T-cell (primary cell): ENCODE measurements at regions not wholly inside any gene's neighbourhood (a gene's known extent, or its start where the extent isn't known, plus 50 kb on each side); places are given as distances from the start of the nearest gene placed in this dataset.
"Not testable (repeated sequence)": the region's sequence is repeated elsewhere in the genome, so short reads cannot be mapped to it uniquely, and the experiment has no call there.

Experiments
- ATAC-seq, 4 experiments: fragments of 200-7000 bp in 3 of 4; fragments of 150-1000 bp in 1 of 4; cut with Tn5 transposase; replicated peaks in 1 of 4; 1 replicate in 3 of 4; 2 replicates in 1 of 4; pipeline ENCODE4 v1.10.0; 2021; ENCODE audit warnings: moderate library complexity in 3 of 4, mild to moderate bottlenecking in 2 of 4, moderate number of reproducible peaks in 1 of 4
- CTCF ChIA-PET, 2 donors: fragments of 300-600 bp; sonication (Branson Sonifier 250); formaldehyde crosslinking; loops; one replicate each; lab custom pipeline; 2022; ENCODE audit warnings: antibody characterized with exemption in 2 of 2; lab: Charles Lee
- POLR2A ChIA-PET, 2 donors: fragments of 300-600 bp; sonication (Branson Sonifier 250); formaldehyde crosslinking; loops; one replicate each; lab custom pipeline; 2022; ENCODE audit warnings: antibody characterized with exemption in 2 of 2; lab: Charles Lee
- DNase-seq, 35 experiments: peaks; one replicate each; pipeline versions ENCODE4 v3.0.0 to v3.0.0-alpha.2; 2013 to 2023
- H3K27ac ChIP-seq: one replicate; pipeline ENCODE4 v1.5.1; 2013; ENCODE audit warnings: low read length
- H3K27me3 ChIP-seq, 2 experiments: replicated peaks in 1 of 2; 1 replicate in 1 of 2; 2 replicates in 1 of 2; pipeline versions ENCODE4 v1.6.1 to v1.7.0; 2013; ENCODE audit warnings: low read length in 1 of 2, mixed read lengths in 1 of 2; ENCODE audit not compliant: control insufficient read depth in 2 of 2, insufficient read depth in 2 of 2; ENCODE audit errors: extremely low read depth in 1 of 2
- H3K36me3 ChIP-seq, 2 donors: 1 replicate in 1 of 2; 2 replicates in 1 of 2; pipeline versions ENCODE4 v1.6.1 to v1.7.0; 2013; ENCODE audit warnings: low read length in 1 of 2; ENCODE audit not compliant: control insufficient read depth in 2 of 2, insufficient read depth in 1 of 2; ENCODE audit errors: extremely low read depth in 1 of 2
- H3K4me1 ChIP-seq, 2 experiments: 1 replicate in 1 of 2; 2 replicates in 1 of 2; pipeline versions ENCODE4 v1.6.1 to v1.7.0; 2013; ENCODE audit warnings: low read length in 2 of 2, mixed read lengths in 1 of 2; ENCODE audit not compliant: insufficient read depth in 2 of 2, control insufficient read depth in 1 of 2; ENCODE audit errors: extremely low read depth in 1 of 2
- H3K4me3 ChIP-seq, 2 donors: 1 replicate in 1 of 2; 2 replicates in 1 of 2; pipeline versions ENCODE4 v1.5.1 to v1.7.0; 2013; ENCODE audit warnings: mild to moderate bottlenecking in 2 of 2, low read length in 1 of 2, moderate library complexity in 1 of 2; ENCODE audit not compliant: control insufficient read depth in 1 of 2; ENCODE audit errors: extremely low read depth in 1 of 2
- H3K9me3 ChIP-seq: 2 replicates; pipeline ENCODE4 v1.7.0; 2013
- H3K27ac Mint-ChIP-seq, 2 donors: one replicate each; pipeline ENCODE4 v1.8.0; 2020 to 2021; ENCODE audit warnings: mild to moderate bottlenecking in 2 of 2, mixed read lengths in 2 of 2
- H3K27me3 Mint-ChIP-seq, 2 donors: one replicate each; pipeline ENCODE4 v1.8.0; 2021 to 2022; ENCODE audit warnings: mixed read lengths in 2 of 2
- H3K36me3 Mint-ChIP-seq: one replicate; pipeline ENCODE4 v1.8.0; 2021; ENCODE audit warnings: mixed read lengths
- H3K4me1 Mint-ChIP-seq, 3 donors: one replicate each; pipeline ENCODE4 v1.8.0; 2020 to 2022; ENCODE audit warnings: mixed read lengths in 3 of 3, mild to moderate bottlenecking in 1 of 3
- H3K4me3 Mint-ChIP-seq, 3 donors: one replicate each; pipeline ENCODE4 v1.8.0; 2020 to 2022; ENCODE audit warnings: mild to moderate bottlenecking in 3 of 3, mixed read lengths in 3 of 3, moderate library complexity in 3 of 3
- H3K9me3 Mint-ChIP-seq, 3 donors: one replicate each; pipeline ENCODE4 v1.8.0; 2020 to 2022; ENCODE audit warnings: mixed read lengths in 3 of 3
- WGBS: methylation state at CpG from one replicate; pipeline ENCODE4 v1.1.5; 2013; ENCODE audit warnings: missing lambda C conversion rate; ENCODE audit not compliant: insufficient coverage; 5-methylcytosine and 5-hydroxymethylcytosine counted together

DNA sequence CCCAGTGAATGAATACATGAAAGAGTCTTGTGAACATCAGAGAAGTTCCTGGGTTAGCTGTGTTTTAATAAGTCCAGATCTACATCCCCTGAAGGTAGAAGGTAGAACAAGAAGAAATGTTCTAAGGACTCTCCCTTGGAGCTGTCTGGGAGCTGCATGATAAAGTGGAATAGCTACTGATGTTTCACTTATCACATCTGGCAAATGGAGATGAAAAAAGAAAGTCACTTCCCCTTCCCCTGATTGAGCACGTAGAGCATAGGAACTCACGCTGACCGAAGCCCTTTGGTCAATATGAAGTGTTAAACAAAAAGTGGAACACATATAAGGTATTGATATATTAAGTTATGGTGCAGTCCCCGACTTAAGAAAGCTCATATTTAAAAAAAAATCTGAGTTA is 53.2 kb upstream of the PARP1 start:
- Mint-ChIP-seq H3K4me1 (peaks cover 14 to 18% (median 16%) of the 10 kb centered on the region in 3 donors), H3K4me3 (no peak overlapping the region), H3K27me3 (no peaks in the 10 kb centered on the region), H3K27ac (no peak overlapping the region), H3K9me3 (peaks cover 0 to 5% (median 0%) of the 10 kb centered on the region in 3 donors), H3K36me3 (no peaks in the 10 kb centered on the region)
- ChIA-PET POLR2A (interaction anchor here in 1 of 2 donors (0.6 kb wide), 1 partner anchor 1053 kb away, joined by 3 read pairs; no protein-coding TSS in a partner anchor), CTCF (no interaction called here)
- peaks cover 0 to 7% of the 10 kb centered on the region in 2 experiments for H3K27me3 ChIP-seq
- ATAC-seq: no peak
- H3K4me1 ChIP-seq: peaks cover 7 to 13% of the 10 kb centered on the region in 2 experiments
- H3K4me3 ChIP-seq: no peak overlapping the region
- H3K27ac ChIP-seq: no peak overlapping the region
- H3K36me3 ChIP-seq: no peaks in the 10 kb centered on the region
- DNase-seq: no peak
- H3K9me3 ChIP-seq: no peaks in the 10 kb centered on the region
- 50% methylated on average over 1 of the region's 4 CpGs for WGBS

DNA sequence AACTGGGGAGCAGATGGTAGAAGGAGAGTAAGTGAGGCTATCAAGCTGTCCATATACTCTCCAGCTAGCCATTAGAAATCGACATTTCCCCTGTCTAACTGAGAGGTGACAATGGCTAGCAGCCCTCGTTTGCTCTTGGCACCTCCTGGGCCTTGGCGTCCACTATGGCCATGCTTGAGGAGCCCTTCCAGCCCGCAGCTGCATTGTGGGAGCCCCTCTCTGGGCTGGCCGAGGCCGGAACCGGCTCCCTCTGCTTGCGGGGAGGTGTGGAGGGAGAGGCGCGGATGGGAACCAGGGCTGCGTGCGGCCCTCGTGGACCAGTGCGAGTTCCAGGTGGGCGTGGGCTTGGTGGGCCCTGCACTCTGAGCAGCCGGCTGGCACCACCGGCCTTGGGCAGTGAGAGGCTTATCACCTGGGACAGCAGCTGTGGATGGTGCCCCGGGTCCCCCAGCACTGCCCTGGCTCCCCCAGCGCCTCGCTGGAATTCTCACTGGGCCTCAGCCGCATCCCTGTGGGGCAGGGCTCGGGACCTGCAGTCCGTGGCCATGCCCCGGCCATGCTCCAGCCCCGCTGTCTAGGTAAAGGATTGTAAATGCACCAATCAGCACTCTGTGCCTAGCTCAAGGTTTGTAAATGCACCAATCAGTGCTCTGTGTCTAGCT is 56.2 kb upstream of the PARP1 start:
- Histone ChIP-seq H3K36me3 (no peaks in the 10 kb centered on the region), H3K27ac (no peak overlapping the region), H3K4me3 (no peak overlapping the region), H3K4me1 (no peaks in the 10 kb centered on the region), H3K27me3 (peaks cover 0 to 3% of the 10 kb centered on the region in 2 experiments), H3K9me3 (no peaks in the 10 kb centered on the region)
- H3K4me1 Mint-ChIP-seq: peaks cover 0 to 2% (median 0%) of the 10 kb centered on the region in 3 donors
- H3K36me3 Mint-ChIP-seq: no peaks in the 10 kb centered on the region
- no peak for ATAC-seq
- H3K4me3 Mint-ChIP-seq: no peak overlapping the region
- H3K27me3 Mint-ChIP-seq: peaks cover 5 to 11% of the 10 kb centered on the region in 2 donors
- CTCF ChIA-PET: no interaction called here
- no peak for DNase-seq
- H3K27ac Mint-ChIP-seq: no peak overlapping the region
- 94% methylated on average over 24 of the region's 25 CpGs for WGBS
- POLR2A ChIA-PET: no interaction called here
- H3K9me3 Mint-ChIP-seq: peaks cover 0 to 5% (median under 1%) of the 10 kb centered on the region in 3 donors

DNA sequence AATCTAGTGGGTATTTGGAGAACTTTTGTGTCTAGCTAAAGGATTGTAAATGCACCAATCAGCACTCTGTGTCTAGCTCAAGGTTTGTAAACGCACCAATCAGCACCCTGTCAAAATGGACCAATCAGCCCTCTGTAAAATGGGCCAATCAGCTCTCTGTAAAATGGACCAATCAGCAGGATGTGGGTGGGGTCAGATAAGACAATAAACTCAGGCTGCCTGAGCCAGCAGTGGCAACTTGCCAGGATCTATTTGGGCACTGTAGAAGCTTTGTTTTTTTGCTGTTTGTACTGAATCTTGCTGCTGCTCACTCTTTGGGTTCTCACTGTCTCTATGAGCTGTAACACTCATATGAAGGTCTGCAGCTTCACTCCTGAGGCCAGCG is 56.7 kb upstream of the PARP1 start:
- H3K4me1 ChIP-seq, H3K4me3 Mint-ChIP-seq, DNase-seq, H3K9me3 Mint-ChIP-seq, H3K27ac ChIP-seq, H3K4me3 ChIP-seq, H3K36me3 Mint-ChIP-seq, H3K4me1 Mint-ChIP-seq, H3K36me3 ChIP-seq, H3K9me3 ChIP-seq, H3K27me3 ChIP-seq, POLR2A ChIA-PET, ATAC-seq, H3K27ac Mint-ChIP-seq, CTCF ChIA-PET: not testable (repeated sequence)
- 100% methylated on average over 1 of the region's 2 CpGs for WGBS
- H3K27me3 Mint-ChIP-seq: peaks cover 5 to 11% of the 10 kb centered on the region in 2 donors

DNA sequence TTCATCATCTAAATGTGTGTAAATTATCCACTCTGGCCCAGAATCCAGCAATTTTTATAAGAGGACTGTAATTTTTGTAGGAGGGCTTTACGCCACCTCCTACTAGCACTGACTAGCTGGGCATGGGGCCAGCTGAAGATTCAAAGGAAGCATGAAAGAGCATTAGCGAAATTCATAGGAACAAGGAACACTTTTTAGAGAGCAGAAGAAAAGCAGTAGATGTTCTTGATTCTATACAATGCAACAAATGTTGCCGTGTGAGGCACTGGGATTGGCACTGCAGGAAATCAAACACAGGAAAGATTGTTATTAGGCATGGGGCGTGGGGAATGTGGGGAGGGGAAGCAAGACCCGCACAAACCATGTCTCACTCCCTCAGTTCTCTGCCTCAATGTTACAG is 58.4 kb upstream of the PARP1 start:
- H3K9me3 Mint-ChIP-seq: peaks cover 0 to 5% (median 5%) of the 10 kb centered on the region in 3 donors
- Histone ChIP-seq H3K36me3 (no peaks in the 10 kb centered on the region), H3K4me1 (no peaks in the 10 kb centered on the region), H3K9me3 (no peaks in the 10 kb centered on the region), H3K27ac (no peak overlapping the region), H3K4me3 (no peak overlapping the region), H3K27me3 (peaks cover 0 to 3% of the 10 kb centered on the region in 2 experiments)
- POLR2A ChIA-PET: no interaction called here
- no peak overlapping the region for H3K27ac Mint-ChIP-seq
- H3K4me3 Mint-ChIP-seq: no peak overlapping the region
- no peak for DNase-seq
- CTCF ChIA-PET: no interaction called here
- ATAC-seq: no peak
- H3K36me3 Mint-ChIP-seq: no peaks in the 10 kb centered on the region
- H3K4me1 Mint-ChIP-seq: peaks cover 0 to 2% (median 0%) of the 10 kb centered on the region in 3 donors
- WGBS: 100% methylated on average over 1 of the region's 5 CpGs
- peaks cover 5 to 11% of the 10 kb centered on the region in 2 donors for H3K27me3 Mint-ChIP-seq

DNA sequence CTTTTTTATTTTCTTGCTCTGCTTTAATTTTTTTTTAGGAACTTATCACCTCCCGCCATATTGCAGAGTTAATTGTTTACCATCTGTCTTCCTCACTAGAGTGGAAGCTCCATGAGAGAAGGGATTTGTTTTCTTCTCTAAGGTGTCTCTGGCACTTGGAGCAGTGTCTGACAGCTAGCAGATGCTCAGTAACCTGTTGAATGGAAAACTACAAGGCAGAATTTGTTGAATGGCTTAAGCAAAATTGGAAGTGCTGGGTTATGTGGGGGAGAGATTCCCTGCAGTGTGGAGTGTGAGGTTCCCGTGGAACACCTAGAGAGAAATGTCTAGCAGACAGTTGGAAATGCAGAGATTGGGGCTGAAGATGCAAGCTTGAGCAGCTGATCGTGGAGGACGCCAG is 59.5 kb upstream of the PARP1 start:
- H3K27me3 Mint-ChIP-seq: peaks cover 6 to 11% of the 10 kb centered on the region in 2 donors
- no peak overlapping the region for H3K27ac ChIP-seq

DNA sequence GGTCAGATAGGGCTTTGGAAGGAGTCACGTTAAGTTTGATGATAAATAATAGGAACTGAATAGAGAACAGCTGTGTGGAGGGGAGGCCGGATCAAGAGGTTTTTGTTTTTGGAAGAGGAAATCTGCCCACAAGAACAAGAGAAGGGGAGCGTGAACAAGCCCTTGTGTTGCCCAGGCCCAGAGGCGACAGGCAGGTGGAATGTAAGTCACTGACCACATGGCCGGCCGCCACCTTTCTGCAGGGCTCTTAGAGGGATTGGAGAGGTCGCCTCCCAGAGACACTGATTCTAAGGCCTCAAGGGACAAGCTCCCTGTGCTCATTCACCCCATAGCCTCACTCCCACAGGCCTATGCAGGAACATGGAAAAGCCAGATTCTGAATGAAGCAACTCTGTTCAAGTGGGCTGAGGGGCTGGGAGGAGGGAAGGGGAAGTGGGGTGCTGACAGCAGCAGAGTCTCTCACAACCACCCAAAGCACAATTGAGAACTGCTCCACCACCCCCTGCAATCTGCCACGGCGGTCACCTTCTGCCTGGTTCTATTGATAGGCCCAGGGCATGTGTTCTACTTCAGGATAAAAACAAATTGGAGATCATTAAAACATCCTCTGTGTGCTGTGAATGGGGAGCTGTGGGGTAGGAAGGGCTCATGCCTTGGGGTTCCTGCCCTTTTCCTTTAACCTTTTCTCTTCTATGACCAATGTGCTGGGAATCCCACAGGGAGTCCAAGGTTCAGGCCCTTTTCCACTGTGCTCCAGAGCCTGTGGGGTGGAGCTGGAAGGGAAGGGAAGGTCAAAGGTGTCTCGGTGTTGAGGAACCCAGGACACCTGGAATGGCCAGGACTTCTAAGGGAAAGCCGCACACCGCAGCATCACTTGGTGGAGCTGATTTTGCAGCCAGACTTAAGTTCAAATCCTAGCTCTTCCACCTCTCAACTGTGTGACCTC is 63.3 kb upstream of the PARP1 start:
- ChIA-PET POLR2A (no interaction called here), CTCF (no interaction called here)
- no peaks in the 10 kb centered on the region for H3K36me3 Mint-ChIP-seq
- DNase-seq (no peak), ATAC-seq (no peak)
- Histone ChIP-seq H3K4me1 (peaks cover 0 to 4% of the 10 kb centered on the region in 2 experiments), H3K27ac (no peak overlapping the region), H3K9me3 (no peaks in the 10 kb centered on the region), H3K27me3 (peaks cover 0 to 30% of the 10 kb centered on the region in 2 experiments), H3K4me3 (no peak overlapping the region), H3K36me3 (no peaks in the 10 kb centered on the region)
- no peak overlapping the region for H3K27ac Mint-ChIP-seq
- peaks cover 7 to 11% (median 7%) of the 10 kb centered on the region in 3 donors for H3K4me1 Mint-ChIP-seq
- WGBS: 81% methylated on average over 4 of the region's 12 CpGs
- peaks cover 0 to 5% (median 0%) of the 10 kb centered on the region in 3 donors for H3K9me3 Mint-ChIP-seq
- peaks cover 10 to 16% of the 10 kb centered on the region in 2 donors for H3K27me3 Mint-ChIP-seq
- H3K4me3 Mint-ChIP-seq: no peak overlapping the region

More for the DNA sequence above, 59.5 kb upstream of the PARP1 start:
- peaks cover 0 to 5% (median 0%) of the 10 kb centered on the region in 3 donors for H3K9me3 Mint-ChIP-seq
- DNase-seq: no peak
- Histone ChIP-seq H3K9me3 (no peaks in the 10 kb centered on the region), H3K4me3 (no peak overlapping the region), H3K27me3 (peaks cover 0 to 7% of the 10 kb centered on the region in 2 experiments), H3K36me3 (no peaks in the 10 kb centered on the region), H3K4me1 (no peaks in the 10 kb centered on the region)
- no peak for ATAC-seq
- peaks cover 0 to 2% (median 0%) of the 10 kb centered on the region in 3 donors for H3K4me1 Mint-ChIP-seq
- no peak overlapping the region for H3K4me3 Mint-ChIP-seq
- H3K27ac Mint-ChIP-seq: no peak overlapping the region
- POLR2A ChIA-PET: no interaction called here
- 40% methylated on average over 1 of the region's 4 CpGs for WGBS
- no peaks in the 10 kb centered on the region for H3K36me3 Mint-ChIP-seq
- CTCF ChIA-PET: interaction anchor here in 1 of 2 donors (0.5 kb wide), 1 partner anchor 701 kb away, joined by 4 read pairs; no protein-coding TSS in a partner anchor
